Nephron progenitor cell (in vitro differentiated cells): ENCODE measurements at regions not wholly inside any gene's neighbourhood (a gene's known extent, or its start where the extent isn't known, plus 50 kb on each side); places are given as distances from the start of the nearest gene placed in this dataset.

Source experiments
- DNase-seq: peaks from one replicate; pipeline ENCODE4 v3.0.0; 2021
- H3K27ac Mint-ChIP-seq: 2 replicates; pipeline ENCODE4 v1.8.0; 2021; ENCODE audit warnings: mild to moderate bottlenecking, moderate library complexity, mixed read lengths
- H3K27me3 Mint-ChIP-seq: 2 replicates; pipeline ENCODE4 v1.8.0; 2021; ENCODE audit warnings: mild to moderate bottlenecking, low read depth, mixed read lengths; ENCODE audit not compliant: poor library complexity
- H3K36me3 Mint-ChIP-seq: 2 replicates; pipeline ENCODE4 v1.8.0; 2021; ENCODE audit warnings: low read depth, mixed read lengths
- H3K4me1 Mint-ChIP-seq: 2 replicates; pipeline ENCODE4 v1.8.0; 2021; ENCODE audit warnings: mixed read lengths
- H3K4me3 Mint-ChIP-seq: 2 replicates; pipeline ENCODE4 v1.8.0; 2021; ENCODE audit warnings: mild to moderate bottlenecking, moderate library complexity, mixed read lengths
- H3K9me3 Mint-ChIP-seq: 2 replicates; pipeline ENCODE4 v1.8.0; 2021; ENCODE audit warnings: mild to moderate bottlenecking, moderate library complexity, mixed read lengths
- CTCF ChIP-seq: fragments of 200-600 bp; sonication (generic); IDR thresholded peaks from 2 replicates; pipeline ENCODE4 v1.5.0; 2021; ENCODE audit warnings: antibody characterized with exemption

GRCh38 chr13:39956036-39956435 lies 300.6 kb downstream of the COG6 start:
- no peaks in the 10 kb centered on the region for H3K36me3 Mint-ChIP-seq
- no peaks in the 10 kb centered on the region for H3K9me3 Mint-ChIP-seq
- H3K4me1 Mint-ChIP-seq = peaks cover 7% of the 10 kb centered on the region
- no peak overlapping the region for H3K27ac Mint-ChIP-seq
- no peak overlapping the region for H3K4me3 Mint-ChIP-seq
- no peak for TF ChIP-seq CTCF
- DNase-seq = no peak
- H3K27me3 Mint-ChIP-seq = no peaks in the 10 kb centered on the region

GRCh38 chr13:39957868-39958677 lies 302.6 kb downstream of the COG6 start:
- Mint-ChIP-seq H3K9me3 (no peaks in the 10 kb centered on the region), H3K36me3 (no peaks in the 10 kb centered on the region), H3K27me3 (no peaks in the 10 kb centered on the region), H3K4me1 (no peaks in the 10 kb centered on the region), H3K27ac (no peak overlapping the region), H3K4me3 (no peak overlapping the region)
- no peak for DNase-seq
- no peak for TF ChIP-seq CTCF

GRCh38 chr13:39959497-39960144 lies 304.2 kb downstream of the COG6 start:
- Mint-ChIP-seq H3K36me3 (no peaks in the 10 kb centered on the region), H3K27me3 (peaks cover 4% of the 10 kb centered on the region), H3K9me3 (no peaks in the 10 kb centered on the region), H3K4me3 (no peak overlapping the region), H3K27ac (no peak overlapping the region), H3K4me1 (no peaks in the 10 kb centered on the region)
- no peak for TF ChIP-seq CTCF
- DNase-seq = no peak

GRCh38 chr13:39960191-39960590 lies 304.7 kb downstream of the COG6 start:
- no peaks in the 10 kb centered on the region for H3K9me3 Mint-ChIP-seq
- H3K4me1 Mint-ChIP-seq = no peaks in the 10 kb centered on the region
- no peak overlapping the region for H3K4me3 Mint-ChIP-seq
- TF ChIP-seq CTCF = no peak
- H3K27ac Mint-ChIP-seq = no peak overlapping the region
- peaks cover 4% of the 10 kb centered on the region for H3K27me3 Mint-ChIP-seq
- H3K36me3 Mint-ChIP-seq = no peaks in the 10 kb centered on the region
- DNase-seq = no peak

- H3K27me3 Mint-ChIP-seq = peaks cover 4% of the 10 kb centered on the region
- no peak overlapping the region for H3K4me3 Mint-ChIP-seq
- no peak for TF ChIP-seq CTCF
- no peaks in the 10 kb centered on the region for H3K36me3 Mint-ChIP-seq
- no peak overlapping the region for H3K27ac Mint-ChIP-seq
- no peak for DNase-seq
- H3K9me3 Mint-ChIP-seq = no peaks in the 10 kb centered on the region
- H3K4me1 Mint-ChIP-seq = no peaks in the 10 kb centered on the region
These were observed 305.6 kb downstream of the COG6 start for GRCh38 chr13:39961036-39961435.
